T-cell (primary cell): ENCODE measurements at regions not wholly inside any gene's neighbourhood (a gene's known extent, or its start where the extent isn't known, plus 50 kb on each side); places are given as distances from the start of the nearest gene placed in this dataset.
"Not testable (repeated sequence)": the region's sequence is repeated elsewhere in the genome, so short reads cannot be mapped to it uniquely, and the experiment has no call there.

Experiments
- ATAC-seq, 4 experiments: fragments of 200-7000 bp in 3 of 4; fragments of 150-1000 bp in 1 of 4; cut with Tn5 transposase; replicated peaks in 1 of 4; 1 replicate in 3 of 4; 2 replicates in 1 of 4; pipeline ENCODE4 v1.10.0; 2021; ENCODE audit warnings: moderate library complexity in 3 of 4, mild to moderate bottlenecking in 2 of 4, moderate number of reproducible peaks in 1 of 4
- CTCF ChIA-PET, 2 donors: fragments of 300-600 bp; sonication (Branson Sonifier 250); formaldehyde crosslinking; loops; one replicate each; lab custom pipeline; 2022; ENCODE audit warnings: antibody characterized with exemption in 2 of 2; lab: Charles Lee
- POLR2A ChIA-PET, 2 donors: fragments of 300-600 bp; sonication (Branson Sonifier 250); formaldehyde crosslinking; loops; one replicate each; lab custom pipeline; 2022; ENCODE audit warnings: antibody characterized with exemption in 2 of 2; lab: Charles Lee
- DNase-seq, 35 experiments: peaks; one replicate each; pipeline versions ENCODE4 v3.0.0 to v3.0.0-alpha.2; 2013 to 2023
- H3K27ac ChIP-seq: one replicate; pipeline ENCODE4 v1.5.1; 2013; ENCODE audit warnings: low read length
- H3K27me3 ChIP-seq, 2 experiments: replicated peaks in 1 of 2; 1 replicate in 1 of 2; 2 replicates in 1 of 2; pipeline versions ENCODE4 v1.6.1 to v1.7.0; 2013; ENCODE audit warnings: low read length in 1 of 2, mixed read lengths in 1 of 2; ENCODE audit not compliant: control insufficient read depth in 2 of 2, insufficient read depth in 2 of 2; ENCODE audit errors: extremely low read depth in 1 of 2
- H3K36me3 ChIP-seq, 2 donors: 1 replicate in 1 of 2; 2 replicates in 1 of 2; pipeline versions ENCODE4 v1.6.1 to v1.7.0; 2013; ENCODE audit warnings: low read length in 1 of 2; ENCODE audit not compliant: control insufficient read depth in 2 of 2, insufficient read depth in 1 of 2; ENCODE audit errors: extremely low read depth in 1 of 2
- H3K4me1 ChIP-seq, 2 experiments: 1 replicate in 1 of 2; 2 replicates in 1 of 2; pipeline versions ENCODE4 v1.6.1 to v1.7.0; 2013; ENCODE audit warnings: low read length in 2 of 2, mixed read lengths in 1 of 2; ENCODE audit not compliant: insufficient read depth in 2 of 2, control insufficient read depth in 1 of 2; ENCODE audit errors: extremely low read depth in 1 of 2
- H3K4me3 ChIP-seq, 2 donors: 1 replicate in 1 of 2; 2 replicates in 1 of 2; pipeline versions ENCODE4 v1.5.1 to v1.7.0; 2013; ENCODE audit warnings: mild to moderate bottlenecking in 2 of 2, low read length in 1 of 2, moderate library complexity in 1 of 2; ENCODE audit not compliant: control insufficient read depth in 1 of 2; ENCODE audit errors: extremely low read depth in 1 of 2
- H3K9me3 ChIP-seq: 2 replicates; pipeline ENCODE4 v1.7.0; 2013
- H3K27ac Mint-ChIP-seq, 2 donors: one replicate each; pipeline ENCODE4 v1.8.0; 2020 to 2021; ENCODE audit warnings: mild to moderate bottlenecking in 2 of 2, mixed read lengths in 2 of 2
- H3K27me3 Mint-ChIP-seq, 2 donors: one replicate each; pipeline ENCODE4 v1.8.0; 2021 to 2022; ENCODE audit warnings: mixed read lengths in 2 of 2
- H3K36me3 Mint-ChIP-seq: one replicate; pipeline ENCODE4 v1.8.0; 2021; ENCODE audit warnings: mixed read lengths
- H3K4me1 Mint-ChIP-seq, 3 donors: one replicate each; pipeline ENCODE4 v1.8.0; 2020 to 2022; ENCODE audit warnings: mixed read lengths in 3 of 3, mild to moderate bottlenecking in 1 of 3
- H3K4me3 Mint-ChIP-seq, 3 donors: one replicate each; pipeline ENCODE4 v1.8.0; 2020 to 2022; ENCODE audit warnings: mild to moderate bottlenecking in 3 of 3, mixed read lengths in 3 of 3, moderate library complexity in 3 of 3
- H3K9me3 Mint-ChIP-seq, 3 donors: one replicate each; pipeline ENCODE4 v1.8.0; 2020 to 2022; ENCODE audit warnings: mixed read lengths in 3 of 3
- WGBS: methylation state at CpG from one replicate; pipeline ENCODE4 v1.1.5; 2013; ENCODE audit warnings: missing lambda C conversion rate; ENCODE audit not compliant: insufficient coverage; 5-methylcytosine and 5-hydroxymethylcytosine counted together

GRCh38 chr4:116628598-116628997 lies 456.8 kb downstream of the TRAM1L1 start:
- ATAC-seq (no peak), DNase-seq (no peak)
- no CpG with 5 or more reads among the region's 2 CpGs for WGBS
- Mint-ChIP-seq H3K4me1 (no peaks in the 10 kb centered on the region), H3K4me3 (no peak overlapping the region), H3K27ac (no peak overlapping the region), H3K9me3 (peaks cover 0 to 3% (median 3%) of the 10 kb centered on the region in 3 donors), H3K36me3 (no peaks in the 10 kb centered on the region), H3K27me3 (no peaks in the 10 kb centered on the region)
- Histone ChIP-seq H3K27me3 (no peaks in the 10 kb centered on the region), H3K36me3 (no peaks in the 10 kb centered on the region), H3K9me3 (no peaks in the 10 kb centered on the region), H3K4me3 (no peak overlapping the region), H3K4me1 (no peaks in the 10 kb centered on the region), H3K27ac (no peak overlapping the region)
- POLR2A ChIA-PET, result no interaction called here
- CTCF ChIA-PET, result no interaction called here

GRCh38 chr4:116627545-116627944 lies 457.8 kb downstream of the TRAM1L1 start:
- ATAC-seq (no peak), DNase-seq (no peak)
- Mint-ChIP-seq H3K27ac (no peak overlapping the region), H3K4me1 (no peaks in the 10 kb centered on the region), H3K27me3 (no peaks in the 10 kb centered on the region), H3K4me3 (no peak overlapping the region), H3K36me3 (no peaks in the 10 kb centered on the region), H3K9me3 (peaks cover 0 to 3% (median 0%) of the 10 kb centered on the region in 3 donors)
- H3K4me1 ChIP-seq, result no peaks in the 10 kb centered on the region
- no peaks in the 10 kb centered on the region for H3K27me3 ChIP-seq
- H3K9me3 ChIP-seq, result no peaks in the 10 kb centered on the region
- CTCF ChIA-PET, result interaction anchor here in 1 of 2 donors (0.6 kb wide), 1 partner anchor 14 kb away, joined by 3 read pairs; no protein-coding TSS in a partner anchor
- POLR2A ChIA-PET, result no interaction called here
- no peaks in the 10 kb centered on the region for H3K36me3 ChIP-seq
- no peak overlapping the region for H3K4me3 ChIP-seq
- no peak overlapping the region for H3K27ac ChIP-seq
- no CpG with 5 or more reads among the region's 1 CpG for WGBS

GRCh38 chr4:116619508-116619907 lies 465.9 kb downstream of the TRAM1L1 start:
- H3K36me3 Mint-ChIP-seq, H3K27me3 Mint-ChIP-seq, H3K4me1 ChIP-seq, ATAC-seq, H3K9me3 ChIP-seq, H3K27ac ChIP-seq, H3K4me1 Mint-ChIP-seq, H3K36me3 ChIP-seq, H3K9me3 Mint-ChIP-seq, H3K4me3 Mint-ChIP-seq, POLR2A ChIA-PET, H3K4me3 ChIP-seq, CTCF ChIA-PET, H3K27ac Mint-ChIP-seq, H3K27me3 ChIP-seq, DNase-seq: not testable (repeated sequence)
- WGBS, result 76% methylated on average over 7 of the region's 8 CpGs

- no peaks in the 10 kb centered on the region for H3K27me3 Mint-ChIP-seq
- no CpG with 5 or more reads among the region's 1 CpG for WGBS
- H3K27ac Mint-ChIP-seq, result no peak overlapping the region
- no peak for ATAC-seq
- Histone ChIP-seq H3K9me3 (no peaks in the 10 kb centered on the region), H3K4me1 (no peaks in the 10 kb centered on the region), H3K4me3 (no peak overlapping the region), H3K27me3 (no peaks in the 10 kb centered on the region), H3K27ac (no peak overlapping the region), H3K36me3 (no peaks in the 10 kb centered on the region)
- POLR2A ChIA-PET, result no interaction called here
- no peak overlapping the region for H3K4me3 Mint-ChIP-seq
- H3K4me1 Mint-ChIP-seq, result no peaks in the 10 kb centered on the region
- H3K9me3 Mint-ChIP-seq, result peaks cover 3% of the 10 kb centered on the region in 3 donors
- no peaks in the 10 kb centered on the region for H3K36me3 Mint-ChIP-seq
- no peak for DNase-seq
- CTCF ChIA-PET, result no interaction called here
Measured at GRCh38 chr4:116618638-116619037, 466.7 kb downstream of the TRAM1L1 start.

GRCh38 chr4:116603096-116603495 lies 482.3 kb downstream of the TRAM1L1 start:
- WGBS, result 88% methylated on average over 1 of the region's 2 CpGs
- H3K27ac Mint-ChIP-seq, result no peak overlapping the region
- H3K36me3 Mint-ChIP-seq, result no peaks in the 10 kb centered on the region
- no peaks in the 10 kb centered on the region for H3K9me3 ChIP-seq
- no peaks in the 10 kb centered on the region for H3K36me3 ChIP-seq
- ChIA-PET CTCF (interaction anchor here in 1 of 2 donors (0.6 kb wide), 1 partner anchor 1366 kb away, joined by 4 read pairs; no protein-coding TSS in a partner anchor), POLR2A (no interaction called here)
- no peak overlapping the region for H3K4me3 Mint-ChIP-seq
- H3K27ac ChIP-seq, result no peak overlapping the region
- no peak for ATAC-seq
- H3K9me3 Mint-ChIP-seq, result peaks cover 2 to 11% (median 3%) of the 10 kb centered on the region in 3 donors
- no peaks in the 10 kb centered on the region for H3K4me1 Mint-ChIP-seq
- no peaks in the 10 kb centered on the region for H3K27me3 Mint-ChIP-seq
- H3K4me3 ChIP-seq, result no peak overlapping the region
- no peak for DNase-seq
- no peaks in the 10 kb centered on the region for H3K4me1 ChIP-seq
- no peaks in the 10 kb centered on the region for H3K27me3 ChIP-seq

GRCh38 chr4:116599859-116600258 lies 485.5 kb downstream of the TRAM1L1 start:
- H3K36me3 ChIP-seq, result no peaks in the 10 kb centered on the region
- no peak overlapping the region for H3K27ac ChIP-seq
- no peak for ATAC-seq
- H3K4me1 ChIP-seq, result no peaks in the 10 kb centered on the region
- H3K4me3 ChIP-seq, result no peak overlapping the region
- peak in 1 of 35 experiments; percentile 4 for DNase-seq
- no peak overlapping the region for H3K4me3 Mint-ChIP-seq
- H3K4me1 Mint-ChIP-seq, result no peaks in the 10 kb centered on the region
- 82% methylated on average over 8 of the region's 11 CpGs for WGBS
- no peaks in the 10 kb centered on the region for H3K9me3 ChIP-seq
- peaks cover 2 to 8% (median 3%) of the 10 kb centered on the region in 3 donors for H3K9me3 Mint-ChIP-seq
- ChIA-PET CTCF (no interaction called here), POLR2A (no interaction called here)
- no peaks in the 10 kb centered on the region for H3K36me3 Mint-ChIP-seq
- H3K27ac Mint-ChIP-seq, result no peak overlapping the region
- no peaks in the 10 kb centered on the region for H3K27me3 Mint-ChIP-seq
- H3K27me3 ChIP-seq, result no peaks in the 10 kb centered on the region
